ENCODE measurements at regions not wholly inside any gene's neighbourhood (a gene's known extent, or its start where the extent isn't known, plus 50 kb on each side); places are given as distances from the start of the nearest gene placed in this dataset.

- Histone ChIP-seq H3K36me3 (replicated peaks; ENCODE audit: insufficient read depth, low read length) (no peaks in the 10 kb centered on the region), H3K4me3 (ENCODE audit: low read length) (no peak overlapping the region), H3K27me3 (replicated peaks; ENCODE audit: insufficient read depth, low read length) (no peaks in the 10 kb centered on the region), H3K4me1 (ENCODE audit: low read length) (peaks cover 23% of the 10 kb centered on the region), H3F3A (ENCODE audit: insufficient read depth, low read length) (no peaks in the 10 kb centered on the region), H3K9me3 (replicated peaks; ENCODE audit: insufficient read depth, low read length) (no peaks in the 10 kb centered on the region), H4K20me1 (ENCODE audit: insufficient read depth, low read length) (no peaks in the 10 kb centered on the region), H3K9me2 (replicated peaks; ENCODE audit: insufficient read depth, low read length) (no peaks in the 10 kb centered on the region), H3K9ac (ENCODE audit: low read length) (no peak overlapping the region), H2AFZ (ENCODE audit: low read length) (no peak overlapping the region), H3K4me2 (ENCODE audit: low read depth, low read length) (no peak overlapping the region), H3K27ac (ENCODE audit: low read length) (no peak overlapping the region), H3K79me2 (ENCODE audit: low read length) (no peaks in the 10 kb centered on the region)
- TF ChIP-seq EZH2 (optimal IDR thresholded peaks at IDR 0.05; ENCODE audit: low read depth, low read length) (no peak), CTCF (IDR thresholded peaks at IDR 0.05; ENCODE audit: low read length) (no peak), EZH2phosphoT487 (IDR thresholded peaks at IDR 0.05; ENCODE audit: low read length) (no peak)
- no peak for DNase-seq
Observed at GRCh38 chr2:20560011-20560410, 90.9 kb downstream of the HS1BP3 start.

- Histone ChIP-seq H3K4me2 (ENCODE audit: low read depth, low read length) (no peak overlapping the region), H3K9me2 (replicated peaks; ENCODE audit: insufficient read depth, low read length) (no peaks in the 10 kb centered on the region), H4K20me1 (ENCODE audit: insufficient read depth, low read length) (no peaks in the 10 kb centered on the region), H3F3A (ENCODE audit: insufficient read depth, low read length) (no peaks in the 10 kb centered on the region), H3K4me1 (ENCODE audit: low read length) (peaks cover 15% of the 10 kb centered on the region), H3K9me3 (replicated peaks; ENCODE audit: insufficient read depth, low read length) (no peaks in the 10 kb centered on the region), H3K36me3 (replicated peaks; ENCODE audit: insufficient read depth, low read length) (no peaks in the 10 kb centered on the region), H3K4me3 (ENCODE audit: low read length) (no peak overlapping the region), H3K79me2 (ENCODE audit: low read length) (no peaks in the 10 kb centered on the region), H3K27me3 (replicated peaks; ENCODE audit: insufficient read depth, low read length) (no peaks in the 10 kb centered on the region), H2AFZ (ENCODE audit: low read length) (no peak overlapping the region), H3K27ac (ENCODE audit: low read length) (no peak overlapping the region), H3K9ac (ENCODE audit: low read length) (no peak overlapping the region)
- no peak for DNase-seq
- no peak for TF ChIP-seq EZH2phosphoT487 (IDR thresholded peaks at IDR 0.05; ENCODE audit: low read length)
- TF ChIP-seq CTCF (IDR thresholded peaks at IDR 0.05; ENCODE audit: low read length) = no peak
- TF ChIP-seq EZH2 (optimal IDR thresholded peaks at IDR 0.05; ENCODE audit: low read depth, low read length) = no peak
Observed at GRCh38 chr2:20560891-20561636, 89.8 kb downstream of the HS1BP3 start.

- Histone ChIP-seq H3K4me1 (ENCODE audit: low read length) (peaks cover 14% of the 10 kb centered on the region), H3K27me3 (replicated peaks; ENCODE audit: insufficient read depth, low read length) (no peaks in the 10 kb centered on the region), H3K27ac (ENCODE audit: low read length) (no peak overlapping the region), H3K79me2 (ENCODE audit: low read length) (no peaks in the 10 kb centered on the region), H4K20me1 (ENCODE audit: insufficient read depth, low read length) (no peaks in the 10 kb centered on the region), H3K9ac (ENCODE audit: low read length) (no peak overlapping the region), H3K4me2 (ENCODE audit: low read depth, low read length) (no peak overlapping the region), H3K9me3 (replicated peaks; ENCODE audit: insufficient read depth, low read length) (no peaks in the 10 kb centered on the region), H3F3A (ENCODE audit: insufficient read depth, low read length) (no peaks in the 10 kb centered on the region), H3K36me3 (replicated peaks; ENCODE audit: insufficient read depth, low read length) (no peaks in the 10 kb centered on the region), H3K9me2 (replicated peaks; ENCODE audit: insufficient read depth, low read length) (no peaks in the 10 kb centered on the region), H3K4me3 (ENCODE audit: low read length) (no peak overlapping the region), H2AFZ (ENCODE audit: low read length) (no peak overlapping the region)
- no peak for TF ChIP-seq CTCF (IDR thresholded peaks at IDR 0.05; ENCODE audit: low read length)
- TF ChIP-seq EZH2phosphoT487 (IDR thresholded peaks at IDR 0.05; ENCODE audit: low read length) = no peak
- no peak for TF ChIP-seq EZH2 (optimal IDR thresholded peaks at IDR 0.05; ENCODE audit: low read depth, low read length)
- no peak for DNase-seq
Observed at GRCh38 chr2:20561637-20562454, 89.1 kb downstream of the HS1BP3 start.

Measured in MM.1S (cell line).